ENCODE measurements at regions not wholly inside any gene's neighbourhood (a gene's known extent, or its start where the extent isn't known, plus 50 kb on each side); places are given as distances from the start of the nearest gene placed in this dataset.
"Not testable (repeated sequence)": the region's sequence is repeated elsewhere in the genome, so short reads cannot be mapped to it uniquely, and the experiment has no call there.

- no peak for DNase-seq (ENCODE audit: low read depth in 2 of 2)
Observed at GRCh38 chr12:60501124-60501729, 905.4 kb downstream of the SLC16A7 start.

GRCh38 chr12:60522684-60523400 lies 927.0 kb downstream of the SLC16A7 start:
- no peak for DNase-seq (ENCODE audit: low read depth in 2 of 2)

GRCh38 chr12:60529261-60529660 lies 933.4 kb downstream of the SLC16A7 start:
- DNase-seq (ENCODE audit: low read depth in 2 of 2), result no peak

- no peak for DNase-seq (ENCODE audit: low read depth in 2 of 2)
Observed at GRCh38 chr12:60529723-60530122, 933.9 kb downstream of the SLC16A7 start.

GRCh38 chr12:60535363-60535762 lies 939.5 kb downstream of the SLC16A7 start:
- no peak for DNase-seq (ENCODE audit: low read depth in 2 of 2)

- no peak for DNase-seq (ENCODE audit: low read depth in 2 of 2)
Observed at GRCh38 chr12:60539592-60539991, 943.8 kb downstream of the SLC16A7 start.

- DNase-seq (ENCODE audit: low read depth in 2 of 2), result no peak
Observed at GRCh38 chr12:60568914-60569313, 973.1 kb downstream of the SLC16A7 start.

- no peak for DNase-seq (ENCODE audit: low read depth in 2 of 2)
Observed at GRCh38 chr12:60577607-60578006, 981.8 kb downstream of the SLC16A7 start.

- DNase-seq (ENCODE audit: low read depth in 2 of 2), result not testable (repeated sequence)
Observed at GRCh38 chr12:60587664-60588063, 991.8 kb downstream of the SLC16A7 start.

- no peak for DNase-seq (ENCODE audit: low read depth in 2 of 2)
Observed at GRCh38 chr12:60594035-60594711, 998.3 kb downstream of the SLC16A7 start.

- DNase-seq (ENCODE audit: low read depth in 2 of 2), result no peak
Observed at GRCh38 chr12:60602601-60603000, 1006.8 kb downstream of the SLC16A7 start.

- not testable (repeated sequence) for DNase-seq (ENCODE audit: low read depth in 2 of 2)
Observed at GRCh38 chr12:60603475-60603874, 1007.6 kb downstream of the SLC16A7 start.

- no peak for DNase-seq (ENCODE audit: low read depth in 2 of 2)
Observed at GRCh38 chr12:60616400-60616799, 1020.6 kb downstream of the SLC16A7 start.

GRCh38 chr12:60630796-60631195 lies 1035.0 kb downstream of the SLC16A7 start:
- DNase-seq (ENCODE audit: low read depth in 2 of 2), result no peak

GRCh38 chr12:60644076-60644475 lies 1048.2 kb downstream of the SLC16A7 start:
- no peak for DNase-seq (ENCODE audit: low read depth in 2 of 2)

GRCh38 chr12:60666895-60667294 lies 1071.1 kb downstream of the SLC16A7 start:
- DNase-seq (ENCODE audit: low read depth in 2 of 2), result no peak

GRCh38 chr12:60672949-60673348 lies 1077.1 kb downstream of the SLC16A7 start:
- no peak for DNase-seq (ENCODE audit: low read depth in 2 of 2)

GRCh38 chr12:60684988-60685655 lies 1089.3 kb downstream of the SLC16A7 start:
- no peak for DNase-seq (ENCODE audit: low read depth in 2 of 2)

GRCh38 chr12:60689137-60689536 lies 1093.3 kb downstream of the SLC16A7 start:
- no peak for DNase-seq (ENCODE audit: low read depth in 2 of 2)

GRCh38 chr12:60693019-60693626 lies 1097.3 kb downstream of the SLC16A7 start:
- DNase-seq (ENCODE audit: low read depth in 2 of 2), result no peak

- DNase-seq (ENCODE audit: low read depth in 2 of 2), result no peak
Observed at GRCh38 chr12:60704171-60704914, 1108.5 kb downstream of the SLC16A7 start.

All from stimulated activated CD4-positive, alpha-beta T cell treated with anti-CD3 and anti-CD28 coated beads, Interleukin-1b, Interleukin-23, amount 100 ng/mL, for 1 hour (primary cell).